HepG2 (cell line): ENCODE measurements at regions not wholly inside any gene's neighbourhood (a gene's known extent, or its start where the extent isn't known, plus 50 kb on each side); places are given as distances from the start of the nearest gene placed in this dataset.

Source experiments
- ATAC-seq: fragments of 200-7000 bp; cut with Tn5 transposase; 3 replicates; pipeline ENCODE4 v1.9.1; 2020; ENCODE audit warnings: mild to moderate bottlenecking, moderate library complexity
- BruUV-seq: library from RNA; stranded (reverse); fragments of 400-500 nt; replicated peaks from 2 replicates; lab custom pipeline; 2021; lab: Mats Ljungman, UMichigan
- CTCF ChIA-PET: fragments of 300-600 bp; formaldehyde crosslinking; extraction: SDS; loops from one replicate; lab custom pipeline; 2021; ENCODE audit warnings: low total read pairs, inconsistent platforms, low intra/inter-chr PET ratio; lab: Yijun Ruan, JAX
- POLR2A ChIA-PET: fragments of 350-600 bp; sonication (Branson Sonifier 250); formaldehyde crosslinking; loops from one replicate; lab custom pipeline; 2020; ENCODE audit warnings: antibody characterized with exemption, inconsistent platforms; lab: Yijun Ruan, JAX
- DNase-seq: peaks from one replicate; pipeline ENCODE4 v3.0.0-alpha.2; 2015; ENCODE audit warnings: low spot score
- FAIRE-seq: peaks from 3 replicates; lab custom pipeline; 2011; peaks lifted over from hg19 to GRCh38; lab: Jason Lieb, UNC
- H2AFZ ChIP-seq: one replicate; pipeline ENCODE4 v1.6.1; 2011; ENCODE audit warnings: low read length, inconsistent platforms
- H3K27ac ChIP-seq: fragments of 300-600 bp; 3 replicates; pipeline ENCODE4 v1.8.0; 2011; ENCODE audit warnings: mixed run types, mild to moderate bottlenecking, mixed read lengths, low read length, inconsistent platforms; ENCODE audit not compliant: insufficient read depth; ENCODE audit errors: extremely low read length
- H3K27me3 ChIP-seq, 2 experiments: fragments of 200-600 bp in 1 of 2; 2 replicates in 1 of 2; 3 replicates in 1 of 2; pipeline versions ENCODE4 v1.6.0 to v1.8.0; 2011; ENCODE audit warnings: low read length in 2 of 2, mild to moderate bottlenecking in 2 of 2, moderate library complexity in 2 of 2, inconsistent platforms in 1 of 2; ENCODE audit not compliant: insufficient read depth in 2 of 2, control insufficient read depth in 1 of 2
- H3K36me3 ChIP-seq, 2 experiments: fragments of 200-600 bp in 1 of 2; replicated peaks in 1 of 2; 2 replicates in 1 of 2; 3 replicates in 1 of 2; pipeline versions ENCODE4 v1.5.1 to v1.8.0; 2011; ENCODE audit warnings: low read length in 2 of 2, inconsistent platforms in 1 of 2; ENCODE audit not compliant: insufficient read depth in 2 of 2, control insufficient read depth in 1 of 2
- H3K4me1 ChIP-seq: 2 replicates; pipeline ENCODE4 v1.5.1; 2012; ENCODE audit warnings: low read length, inconsistent platforms; ENCODE audit not compliant: insufficient read depth
- H3K4me2 ChIP-seq: 2 replicates; pipeline ENCODE4 v1.6.0; 2011; ENCODE audit warnings: low read depth, low read length, inconsistent platforms
- H3K4me3 ChIP-seq, 3 experiments: fragments of 200-600 bp in 1 of 3; sonication (generic), shearing (Covaris generic) in 1 of 3; replicated peaks in 1 of 3; 2 replicates each; pipeline ENCODE4 v1.5.1; 2011 to 2016; ENCODE audit warnings: low read length in 3 of 3, inconsistent platforms in 2 of 3, low read depth in 2 of 3, mild to moderate bottlenecking in 2 of 3, control low read depth in 1 of 3, mixed read lengths in 1 of 3; ENCODE audit not compliant: insufficient read depth in 1 of 3
- H3K79me2 ChIP-seq: one replicate; pipeline ENCODE4 v1.6.1; 2011; ENCODE audit warnings: low read length, inconsistent platforms; ENCODE audit not compliant: insufficient read depth
- H3K9ac ChIP-seq: 2 replicates; pipeline ENCODE4 v1.6.0; 2011; ENCODE audit warnings: mild to moderate bottlenecking, low read depth, low read length, inconsistent platforms; ENCODE audit not compliant: insufficient read depth
- H3K9me3 ChIP-seq: 2 replicates; pipeline ENCODE4 v1.5.1; 2012; ENCODE audit warnings: mild to moderate bottlenecking, low read length
- H4K20me1 ChIP-seq: 2 replicates; pipeline ENCODE4 v1.6.0; 2011; ENCODE audit warnings: inconsistent platforms, mild to moderate bottlenecking, low read length, moderate library complexity; ENCODE audit not compliant: insufficient read depth
- NPAS2 ChIP-seq: sonication (generic); formaldehyde crosslinking; IDR thresholded peaks from 2 replicates; pipeline ENCODE4 v1.8.0; 2022; ENCODE audit warnings: mild to moderate bottlenecking, missing genetic modification reagents, borderline replicate concordance
- POLR2AphosphoS2 ChIP-seq: IDR thresholded peaks from 2 replicates; pipeline ENCODE4 v1.6.1; 2011; ENCODE audit warnings: low read depth, low read length, improper control_type of control experiment
- RBFOX2 ChIP-seq: fragments of 200-400 bp; formaldehyde crosslinking; IDR thresholded peaks from 2 replicates; pipeline ENCODE4 v1.6.1; 2017; ENCODE audit warnings: low read depth, mild to moderate bottlenecking, low read length
- SALL2 ChIP-seq: sonication (generic); formaldehyde crosslinking; IDR thresholded peaks from 2 replicates; pipeline ENCODE4 v1.8.1; 2023; ENCODE audit warnings: mild to moderate bottlenecking, missing genetic modification reagents, inconsistent platforms
- WGBS: methylation state at CpG from one replicate; pipeline ENCODE4 v1.1.6; 2017; ENCODE audit warnings: low lambda C conversion rate; 5-methylcytosine and 5-hydroxymethylcytosine counted together
- in situ Hi-C: cut with HindIII; loops from 2 replicates; pipeline ENCODE4 v1.10.0; 2017; ENCODE audit warnings: low pct_unique_long_range_greater_than_20kb; ENCODE audit not compliant: extremely low pct_ligation_motif_present
- intact Hi-C: fragments of 100-400 bp; cut with micrococcal nuclease; formaldehyde crosslinking; loops from one replicate; pipeline ENCODE4 v1.10.0; 2022; ENCODE audit not compliant: unreplicated experiment
- TF ChIP-seq, protein P1 (sequence below): sonication (generic); formaldehyde crosslinking; IDR thresholded peaks from 2 replicates; pipeline ENCODE4 v1.4.0; 2020; ENCODE audit warnings: missing genetic modification reagents
- TF ChIP-seq, protein P2 (sequence below): sonication (generic); formaldehyde crosslinking; IDR thresholded peaks from 2 replicates; pipeline ENCODE4 v1.4.0; 2020; ENCODE audit warnings: missing genetic modification reagents, borderline replicate concordance
- TF ChIP-seq, protein P3 (sequence below), 2 experiments: sonication (generic) in 1 of 2; formaldehyde crosslinking in 1 of 2; IDR thresholded peaks; 2 replicates each; pipeline versions ENCODE4 v1.6.1 to v1.9.0; 2014 to 2022; ENCODE audit warnings: antibody characterized with exemption in 1 of 2, borderline replicate concordance in 1 of 2, inconsistent platforms in 1 of 2, low read depth in 1 of 2, missing genetic modification reagents in 1 of 2
- TF ChIP-seq, protein P4 (sequence below): sonication (generic); formaldehyde crosslinking; conservative IDR thresholded peaks from 2 replicates; pipeline ENCODE4 v1.8.0; 2022; ENCODE audit warnings: missing genetic modification reagents

DNA sequence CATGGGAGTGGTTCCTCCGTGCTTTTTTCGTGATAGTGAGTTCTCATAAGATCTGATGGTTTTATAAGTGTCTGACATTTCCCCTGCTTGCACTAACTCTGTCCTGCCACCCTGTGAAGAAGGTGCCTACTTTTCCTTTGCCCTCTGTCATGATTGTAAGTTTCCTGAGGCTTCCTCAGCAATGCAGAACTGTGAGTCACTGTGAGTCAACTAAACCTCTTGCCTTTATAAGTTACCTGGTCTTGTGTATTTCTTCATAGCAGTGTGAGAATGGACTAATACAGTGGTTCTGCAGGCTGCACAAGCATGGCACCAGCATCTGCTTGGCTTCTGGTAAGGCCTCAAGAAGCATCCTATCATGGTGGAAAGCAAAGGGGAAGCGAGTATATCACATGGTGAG is 1144.6 kb downstream of the SORCS3 start:
- in situ Hi-C loops = no loop called here
- no peak overlapping the region for H3K27ac ChIP-seq
- no peak for DNase-seq
- H3K9ac ChIP-seq = no peak overlapping the region
- intact Hi-C loops = no loop called here
- H3K27me3 ChIP-seq = no peaks in the 10 kb centered on the region
- H3K4me2 ChIP-seq = no peak overlapping the region
- FAIRE-seq = no peak
- H3K9me3 ChIP-seq = peaks cover 59% of the 10 kb centered on the region
- ChIA-PET CTCF (no interaction called here), POLR2A (no interaction called here)
- no TSS peak for BruUV-seq
- no peaks in the 10 kb centered on the region for H3K36me3 ChIP-seq
- H3K79me2 ChIP-seq = no peaks in the 10 kb centered on the region
- no peak overlapping the region for H3K4me3 ChIP-seq
- 4% methylated on average over 3 of the region's 3 CpGs for WGBS
- no peak for ATAC-seq
- H4K20me1 ChIP-seq = no peaks in the 10 kb centered on the region
- H3K4me1 ChIP-seq = no peaks in the 10 kb centered on the region
- no peak overlapping the region for H2AFZ ChIP-seq
- TF ChIP-seq, protein P1, sequence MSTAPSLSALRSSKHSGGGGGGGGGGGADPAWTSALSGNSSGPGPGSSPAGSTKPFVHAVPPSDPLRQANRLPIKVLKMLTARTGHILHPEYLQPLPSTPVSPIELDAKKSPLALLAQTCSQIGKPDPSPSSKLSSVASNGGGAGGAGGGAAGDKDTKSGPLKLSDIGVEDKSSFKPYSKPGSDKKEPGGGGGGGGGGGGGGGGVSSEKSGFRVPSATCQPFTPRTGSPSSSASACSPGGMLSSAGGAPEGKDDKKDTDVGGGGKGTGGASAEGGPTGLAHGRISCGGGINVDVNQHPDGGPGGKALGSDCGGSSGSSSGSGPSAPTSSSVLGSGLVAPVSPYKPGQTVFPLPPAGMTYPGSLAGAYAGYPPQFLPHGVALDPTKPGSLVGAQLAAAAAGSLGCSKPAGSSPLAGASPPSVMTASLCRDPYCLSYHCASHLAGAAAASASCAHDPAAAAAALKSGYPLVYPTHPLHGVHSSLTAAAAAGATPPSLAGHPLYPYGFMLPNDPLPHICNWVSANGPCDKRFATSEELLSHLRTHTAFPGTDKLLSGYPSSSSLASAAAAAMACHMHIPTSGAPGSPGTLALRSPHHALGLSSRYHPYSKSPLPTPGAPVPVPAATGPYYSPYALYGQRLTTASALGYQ (CRISPR knock-in tag) = no peak
- no peak for TF ChIP-seq POLR2AphosphoS2
- TF ChIP-seq, protein P2, sequence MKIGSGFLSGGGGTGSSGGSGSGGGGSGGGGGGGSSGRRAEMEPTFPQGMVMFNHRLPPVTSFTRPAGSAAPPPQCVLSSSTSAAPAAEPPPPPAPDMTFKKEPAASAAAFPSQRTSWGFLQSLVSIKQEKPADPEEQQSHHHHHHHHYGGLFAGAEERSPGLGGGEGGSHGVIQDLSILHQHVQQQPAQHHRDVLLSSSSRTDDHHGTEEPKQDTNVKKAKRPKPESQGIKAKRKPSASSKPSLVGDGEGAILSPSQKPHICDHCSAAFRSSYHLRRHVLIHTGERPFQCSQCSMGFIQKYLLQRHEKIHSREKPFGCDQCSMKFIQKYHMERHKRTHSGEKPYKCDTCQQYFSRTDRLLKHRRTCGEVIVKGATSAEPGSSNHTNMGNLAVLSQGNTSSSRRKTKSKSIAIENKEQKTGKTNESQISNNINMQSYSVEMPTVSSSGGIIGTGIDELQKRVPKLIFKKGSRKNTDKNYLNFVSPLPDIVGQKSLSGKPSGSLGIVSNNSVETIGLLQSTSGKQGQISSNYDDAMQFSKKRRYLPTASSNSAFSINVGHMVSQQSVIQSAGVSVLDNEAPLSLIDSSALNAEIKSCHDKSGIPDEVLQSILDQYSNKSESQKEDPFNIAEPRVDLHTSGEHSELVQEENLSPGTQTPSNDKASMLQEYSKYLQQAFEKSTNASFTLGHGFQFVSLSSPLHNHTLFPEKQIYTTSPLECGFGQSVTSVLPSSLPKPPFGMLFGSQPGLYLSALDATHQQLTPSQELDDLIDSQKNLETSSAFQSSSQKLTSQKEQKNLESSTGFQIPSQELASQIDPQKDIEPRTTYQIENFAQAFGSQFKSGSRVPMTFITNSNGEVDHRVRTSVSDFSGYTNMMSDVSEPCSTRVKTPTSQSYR = no peak
- no peak for TF ChIP-seq RBFOX2
- TF ChIP-seq, protein P3, sequence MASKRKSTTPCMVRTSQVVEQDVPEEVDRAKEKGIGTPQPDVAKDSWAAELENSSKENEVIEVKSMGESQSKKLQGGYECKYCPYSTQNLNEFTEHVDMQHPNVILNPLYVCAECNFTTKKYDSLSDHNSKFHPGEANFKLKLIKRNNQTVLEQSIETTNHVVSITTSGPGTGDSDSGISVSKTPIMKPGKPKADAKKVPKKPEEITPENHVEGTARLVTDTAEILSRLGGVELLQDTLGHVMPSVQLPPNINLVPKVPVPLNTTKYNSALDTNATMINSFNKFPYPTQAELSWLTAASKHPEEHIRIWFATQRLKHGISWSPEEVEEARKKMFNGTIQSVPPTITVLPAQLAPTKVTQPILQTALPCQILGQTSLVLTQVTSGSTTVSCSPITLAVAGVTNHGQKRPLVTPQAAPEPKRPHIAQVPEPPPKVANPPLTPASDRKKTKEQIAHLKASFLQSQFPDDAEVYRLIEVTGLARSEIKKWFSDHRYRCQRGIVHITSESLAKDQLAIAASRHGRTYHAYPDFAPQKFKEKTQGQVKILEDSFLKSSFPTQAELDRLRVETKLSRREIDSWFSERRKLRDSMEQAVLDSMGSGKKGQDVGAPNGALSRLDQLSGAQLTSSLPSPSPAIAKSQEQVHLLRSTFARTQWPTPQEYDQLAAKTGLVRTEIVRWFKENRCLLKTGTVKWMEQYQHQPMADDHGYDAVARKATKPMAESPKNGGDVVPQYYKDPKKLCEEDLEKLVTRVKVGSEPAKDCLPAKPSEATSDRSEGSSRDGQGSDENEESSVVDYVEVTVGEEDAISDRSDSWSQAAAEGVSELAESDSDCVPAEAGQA (IDR thresholded peaks at IDR 0.05; ENCODE audit: low read depth) = no peak
- TF ChIP-seq, protein P3 (CRISPR knock-in tag; IDR thresholded peaks at IDR 0.05; ENCODE audit: borderline replicate concordance) = no peak
- TF ChIP-seq, protein P4, sequence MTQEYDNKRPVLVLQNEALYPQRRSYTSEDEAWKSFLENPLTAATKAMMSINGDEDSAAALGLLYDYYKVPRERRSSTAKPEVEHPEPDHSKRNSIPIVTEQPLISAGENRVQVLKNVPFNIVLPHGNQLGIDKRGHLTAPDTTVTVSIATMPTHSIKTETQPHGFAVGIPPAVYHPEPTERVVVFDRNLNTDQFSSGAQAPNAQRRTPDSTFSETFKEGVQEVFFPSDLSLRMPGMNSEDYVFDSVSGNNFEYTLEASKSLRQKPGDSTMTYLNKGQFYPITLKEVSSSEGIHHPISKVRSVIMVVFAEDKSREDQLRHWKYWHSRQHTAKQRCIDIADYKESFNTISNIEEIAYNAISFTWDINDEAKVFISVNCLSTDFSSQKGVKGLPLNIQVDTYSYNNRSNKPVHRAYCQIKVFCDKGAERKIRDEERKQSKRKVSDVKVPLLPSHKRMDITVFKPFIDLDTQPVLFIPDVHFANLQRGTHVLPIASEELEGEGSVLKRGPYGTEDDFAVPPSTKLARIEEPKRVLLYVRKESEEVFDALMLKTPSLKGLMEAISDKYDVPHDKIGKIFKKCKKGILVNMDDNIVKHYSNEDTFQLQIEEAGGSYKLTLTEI (CRISPR knock-in tag) = no peak
- TF ChIP-seq NPAS2 (CRISPR knock-in tag) = no peak
- TF ChIP-seq SALL2 = no peak
